ENCODE measurements at regions not wholly inside any gene's neighbourhood (a gene's known extent, or its start where the extent isn't known, plus 50 kb on each side); places are given as distances from the start of the nearest gene placed in this dataset.
"Not testable (repeated sequence)": the region's sequence is repeated elsewhere in the genome, so short reads cannot be mapped to it uniquely, and the experiment has no call there.

GRCh38 chr3:153921826-153922225, 199.4 kb upstream of the ARHGEF26 start:
- Histone ChIP-seq H3K27ac (no peak overlapping the region), H3K4me3 (ENCODE audit: low read depth, low read length) (no peak overlapping the region), H3K27me3 (replicated peaks) (no peaks in the 10 kb centered on the region), H3K36me3 (replicated peaks) (no peaks in the 10 kb centered on the region)
- TF ChIP-seq CTCF (IDR thresholded peaks at IDR 0.05; ENCODE audit: low read depth, low read length, missing control alignments): no peak
- no peak for DNase-seq
- in situ Hi-C loops (cut with HindIII; ENCODE audit: low pct_ligation_motif_present, low sequenced_read_pairs): no loop called here

GRCh38 chr3:153925841-153926514, 195.2 kb upstream of the ARHGEF26 start:
- Histone ChIP-seq H3K4me3 (ENCODE audit: low read depth, low read length) (no peak overlapping the region), H3K27ac (no peak overlapping the region), H3K27me3 (replicated peaks) (no peaks in the 10 kb centered on the region), H3K36me3 (replicated peaks) (no peaks in the 10 kb centered on the region)
- in situ Hi-C loops (cut with HindIII; ENCODE audit: low pct_ligation_motif_present, low sequenced_read_pairs): no loop called here
- DNase-seq: no peak
- TF ChIP-seq CTCF (IDR thresholded peaks at IDR 0.05; ENCODE audit: low read depth, low read length, missing control alignments): no peak

- H3K4me3 ChIP-seq (ENCODE audit: low read depth, low read length): no peak overlapping the region
- no peak for TF ChIP-seq CTCF (IDR thresholded peaks at IDR 0.05; ENCODE audit: low read depth, low read length, missing control alignments)
- no peaks in the 10 kb centered on the region for H3K36me3 ChIP-seq (replicated peaks)
- no peak overlapping the region for H3K27ac ChIP-seq
- no peaks in the 10 kb centered on the region for H3K27me3 ChIP-seq (replicated peaks)
- DNase-seq: peak; percentile 3
- in situ Hi-C loops (cut with HindIII; ENCODE audit: low pct_ligation_motif_present, low sequenced_read_pairs): no loop called here
Observed at GRCh38 chr3:153927107-153927506, 194.1 kb upstream of the ARHGEF26 start.

GRCh38 chr3:153928851-153929250, 192.3 kb upstream of the ARHGEF26 start:
- Histone ChIP-seq H3K36me3 (replicated peaks) (no peaks in the 10 kb centered on the region), H3K27ac (no peak overlapping the region), H3K4me3 (ENCODE audit: low read depth, low read length) (no peak overlapping the region), H3K27me3 (replicated peaks) (no peaks in the 10 kb centered on the region)
- no peak for DNase-seq
- in situ Hi-C loops (cut with HindIII; ENCODE audit: low pct_ligation_motif_present, low sequenced_read_pairs): no loop called here
- no peak for TF ChIP-seq CTCF (IDR thresholded peaks at IDR 0.05; ENCODE audit: low read depth, low read length, missing control alignments)

- H3K36me3 ChIP-seq (replicated peaks); H3K27ac ChIP-seq; H3K27me3 ChIP-seq (replicated peaks); in situ Hi-C loops (cut with HindIII; ENCODE audit: low pct_ligation_motif_present, low sequenced_read_pairs); DNase-seq; H3K4me3 ChIP-seq (ENCODE audit: low read depth, low read length): not testable (repeated sequence)
Observed at GRCh38 chr3:153933481-153933880, 187.7 kb upstream of the ARHGEF26 start.

GRCh38 chr3:153944084-153944483, 177.1 kb upstream of the ARHGEF26 start:
- DNase-seq: no peak

More at GRCh38 chr3:153944084-153944483, 177.1 kb upstream of the ARHGEF26 start:
- no peak overlapping the region for H3K27ac ChIP-seq
- H3K4me3 ChIP-seq (ENCODE audit: low read depth, low read length): no peak overlapping the region
- H3K36me3 ChIP-seq (replicated peaks): no peaks in the 10 kb centered on the region
- in situ Hi-C loops (cut with HindIII; ENCODE audit: low pct_ligation_motif_present, low sequenced_read_pairs): no loop called here
- no peak for TF ChIP-seq CTCF (IDR thresholded peaks at IDR 0.05; ENCODE audit: low read depth, low read length, missing control alignments)
- no peaks in the 10 kb centered on the region for H3K27me3 ChIP-seq (replicated peaks)
